ENCODE measurements at regions not wholly inside any gene's neighbourhood (a gene's known extent, or its start where the extent isn't known, plus 50 kb on each side); places are given as distances from the start of the nearest gene placed in this dataset.

- Histone ChIP-seq H3K79me2 (ENCODE audit: control insufficient read depth, insufficient read depth, low read length) (no peaks in the 10 kb centered on the region), H3K4me2 (replicated peaks; ENCODE audit: low read depth, low read length, poor library complexity, severe bottlenecking) (no peak overlapping the region), H3K9ac (ENCODE audit: low read length) (no peak overlapping the region), H3K4me3 (ENCODE audit: control extremely low read depth in 1 of 5, extremely low read depth in 1 of 5, insufficient read depth in 1 of 5, low read depth in 2 of 5, low read length in 4 of 5) (no peak overlapping the region), H3K27me3 (replicated peaks in 1 of 4; ENCODE audit: control extremely low read depth in 1 of 4, control insufficient read depth in 3 of 4, insufficient read depth in 4 of 4, low read length in 3 of 4) (no peaks in the 10 kb centered on the region), H3K4me1 (ENCODE audit: control insufficient read depth in 2 of 2, insufficient read depth in 2 of 2, low read length in 2 of 2) (no peaks in the 10 kb centered on the region), H4K20me1 (ENCODE audit: control insufficient read depth, insufficient read depth, low read length, poor library complexity, severe bottlenecking) (no peaks in the 10 kb centered on the region), H3K9me3 (ENCODE audit: control extremely low read depth in 1 of 3, control insufficient read depth in 2 of 3, insufficient read depth in 1 of 3, low read length in 2 of 3) (no peaks in the 10 kb centered on the region), H3K27ac (ENCODE audit: low read length in 2 of 2) (no peak overlapping the region), H2AFZ (ENCODE audit: insufficient read depth, low read depth, low read length, poor library complexity, severe bottlenecking) (no peak overlapping the region), H3K36me3 (replicated peaks in 1 of 2; ENCODE audit: control extremely low read depth in 1 of 2, control insufficient read depth in 1 of 2, extremely low read depth in 1 of 2, insufficient read depth in 2 of 2, low read length in 1 of 2) (no peaks in the 10 kb centered on the region)
- ATAC-seq (ENCODE audit: low read depth): no peak
- H3K4me1 Mint-ChIP-seq: no peaks in the 10 kb centered on the region
- intact Hi-C loops (cut with micrococcal nuclease): no loop called here
- ChIA-PET CTCF (no interaction called here), POLR2A (no interaction called here)
- TF ChIP-seq EZH2 (IDR thresholded peaks at IDR 0.05; ENCODE audit: borderline replicate concordance, insufficient read depth, low read depth, low read length, poor library complexity, severe bottlenecking): no peak
- TF ChIP-seq CTCF (IDR thresholded peaks at IDR 0.05): no peak
- WGBS (ENCODE audit: insufficient coverage): 100% methylated on average over 2 of the region's 4 CpGs
- H3K9me3 Mint-ChIP-seq (ENCODE audit: insufficient read depth): peaks cover 2% of the 10 kb centered on the region
- DNase-seq: no peak
- H3K4me3 Mint-ChIP-seq: no peak overlapping the region
- H3K27me3 Mint-ChIP-seq: peaks cover 7% of the 10 kb centered on the region
- H3K27ac Mint-ChIP-seq: no peak overlapping the region
These were observed 196.3 kb upstream of the KLF4 start for GRCh38 chr9:107685901-107686300.

GRCh38 chr9:107685376-107685775 lies 195.8 kb upstream of the KLF4 start:
- Histone ChIP-seq H3K4me3 (ENCODE audit: control extremely low read depth in 1 of 5, extremely low read depth in 1 of 5, insufficient read depth in 1 of 5, low read depth in 2 of 5, low read length in 4 of 5) (no peak overlapping the region), H2AFZ (ENCODE audit: insufficient read depth, low read depth, low read length, poor library complexity, severe bottlenecking) (no peak overlapping the region), H3K27me3 (replicated peaks in 1 of 4; ENCODE audit: control extremely low read depth in 1 of 4, control insufficient read depth in 3 of 4, insufficient read depth in 4 of 4, low read length in 3 of 4) (no peaks in the 10 kb centered on the region), H4K20me1 (ENCODE audit: control insufficient read depth, insufficient read depth, low read length, poor library complexity, severe bottlenecking) (no peaks in the 10 kb centered on the region), H3K4me2 (replicated peaks; ENCODE audit: low read depth, low read length, poor library complexity, severe bottlenecking) (no peak overlapping the region), H3K36me3 (replicated peaks in 1 of 2; ENCODE audit: control extremely low read depth in 1 of 2, control insufficient read depth in 1 of 2, extremely low read depth in 1 of 2, insufficient read depth in 2 of 2, low read length in 1 of 2) (no peaks in the 10 kb centered on the region), H3K4me1 (ENCODE audit: control insufficient read depth in 2 of 2, insufficient read depth in 2 of 2, low read length in 2 of 2) (no peaks in the 10 kb centered on the region), H3K79me2 (ENCODE audit: control insufficient read depth, insufficient read depth, low read length) (no peaks in the 10 kb centered on the region), H3K27ac (ENCODE audit: low read length in 2 of 2) (no peak overlapping the region), H3K9me3 (ENCODE audit: control extremely low read depth in 1 of 3, control insufficient read depth in 2 of 3, insufficient read depth in 1 of 3, low read length in 2 of 3) (no peaks in the 10 kb centered on the region), H3K9ac (ENCODE audit: low read length) (no peak overlapping the region)
- Mint-ChIP-seq H3K4me3 (no peak overlapping the region), H3K27me3 (peaks cover 2% of the 10 kb centered on the region), H3K9me3 (ENCODE audit: insufficient read depth) (peaks cover 2% of the 10 kb centered on the region), H3K4me1 (no peaks in the 10 kb centered on the region), H3K27ac (no peak overlapping the region)
- ATAC-seq (ENCODE audit: low read depth) (no peak), DNase-seq (no peak)
- TF ChIP-seq CTCF (IDR thresholded peaks at IDR 0.05): no peak
- TF ChIP-seq EZH2 (IDR thresholded peaks at IDR 0.05; ENCODE audit: borderline replicate concordance, insufficient read depth, low read depth, low read length, poor library complexity, severe bottlenecking): no peak
- no CpG with 5 or more reads among the region's 3 CpGs for WGBS (ENCODE audit: insufficient coverage)
- POLR2A ChIA-PET: no interaction called here
- intact Hi-C loops (cut with micrococcal nuclease): no loop called here
- CTCF ChIA-PET: no interaction called here

Data from B cell (primary cell).